SK-N-SH treated with all-trans-retinoic acid at 6 μM for 48 hours (cell line): ENCODE measurements at regions not wholly inside any gene's neighbourhood (a gene's known extent, or its start where the extent isn't known, plus 50 kb on each side); places are given as distances from the start of the nearest gene placed in this dataset.

Experiments
- ESRRG ChIP-seq: fragments of 250-450 bp; sonication (Bioruptor Pico); IDR thresholded peaks from 2 replicates; pipeline ENCODE4 v1.6.1; 2021; ENCODE audit warnings: mild to moderate bottlenecking
- RARB ChIP-seq: fragments of 250-450 bp; sonication (Bioruptor Pico); IDR thresholded peaks from 2 replicates; pipeline ENCODE4 v1.8.0; 2021; ENCODE audit warnings: mild to moderate bottlenecking, moderate library complexity
- SNAI2 ChIP-seq: fragments of 250-450 bp; sonication (Bioruptor Pico); IDR thresholded peaks from 2 replicates; pipeline ENCODE4 v1.5.0; 2020; ENCODE audit warnings: mild to moderate bottlenecking, moderate library complexity
- ZFP3 ChIP-seq: fragments of 250-450 bp; sonication (Bioruptor Pico); IDR thresholded peaks from 2 replicates; pipeline ENCODE4 v1.5.0; 2020; ENCODE audit warnings: mild to moderate bottlenecking, moderate library complexity
- ZNF70 ChIP-seq: fragments of 450-650 bp; formaldehyde crosslinking; IDR thresholded peaks from 2 replicates; pipeline ENCODE4 v1.5.0; 2020; ENCODE audit warnings: mild to moderate bottlenecking, moderate library complexity
- ZNF8 ChIP-seq: fragments of 450-650 bp; formaldehyde crosslinking; IDR thresholded peaks from 2 replicates; pipeline ENCODE4 v1.5.0; 2020; ENCODE audit warnings: mild to moderate bottlenecking, moderate library complexity
- TF ChIP-seq, protein P1 (sequence below): fragments of 250-450 bp; sonication (Bioruptor Pico); IDR thresholded peaks from 2 replicates; pipeline ENCODE4 v1.5.0; 2020; ENCODE audit warnings: mild to moderate bottlenecking, moderate library complexity

DNA sequence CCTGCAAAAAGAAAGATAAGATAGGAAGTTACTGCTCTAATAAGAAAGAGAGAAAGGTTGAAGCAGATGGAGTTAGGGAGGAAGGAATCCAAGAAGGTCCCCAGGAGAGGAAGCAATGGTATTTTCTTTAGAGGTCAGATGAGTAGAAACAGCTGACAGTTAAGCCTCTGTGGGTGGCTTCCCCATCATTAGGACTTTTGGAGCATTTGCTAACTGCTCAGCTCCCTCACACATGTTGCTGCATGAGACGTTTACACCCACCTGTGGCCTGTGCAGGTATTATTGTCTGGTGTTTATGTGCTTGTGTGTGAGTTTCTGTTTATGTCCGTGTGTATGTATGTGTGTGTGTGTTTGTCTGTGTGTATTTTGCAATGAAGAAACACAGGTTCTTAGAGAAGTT is 346.8 kb downstream of the RAB28 start:
- TF ChIP-seq ZNF8 (CRISPR knock-in tag) (no peak), RARB (CRISPR knock-in tag) (no peak), ZFP3 (no peak), ESRRG (CRISPR knock-in tag) (no peak), ZNF70 (no peak), SNAI2 (no peak)
- TF ChIP-seq, protein P1, sequence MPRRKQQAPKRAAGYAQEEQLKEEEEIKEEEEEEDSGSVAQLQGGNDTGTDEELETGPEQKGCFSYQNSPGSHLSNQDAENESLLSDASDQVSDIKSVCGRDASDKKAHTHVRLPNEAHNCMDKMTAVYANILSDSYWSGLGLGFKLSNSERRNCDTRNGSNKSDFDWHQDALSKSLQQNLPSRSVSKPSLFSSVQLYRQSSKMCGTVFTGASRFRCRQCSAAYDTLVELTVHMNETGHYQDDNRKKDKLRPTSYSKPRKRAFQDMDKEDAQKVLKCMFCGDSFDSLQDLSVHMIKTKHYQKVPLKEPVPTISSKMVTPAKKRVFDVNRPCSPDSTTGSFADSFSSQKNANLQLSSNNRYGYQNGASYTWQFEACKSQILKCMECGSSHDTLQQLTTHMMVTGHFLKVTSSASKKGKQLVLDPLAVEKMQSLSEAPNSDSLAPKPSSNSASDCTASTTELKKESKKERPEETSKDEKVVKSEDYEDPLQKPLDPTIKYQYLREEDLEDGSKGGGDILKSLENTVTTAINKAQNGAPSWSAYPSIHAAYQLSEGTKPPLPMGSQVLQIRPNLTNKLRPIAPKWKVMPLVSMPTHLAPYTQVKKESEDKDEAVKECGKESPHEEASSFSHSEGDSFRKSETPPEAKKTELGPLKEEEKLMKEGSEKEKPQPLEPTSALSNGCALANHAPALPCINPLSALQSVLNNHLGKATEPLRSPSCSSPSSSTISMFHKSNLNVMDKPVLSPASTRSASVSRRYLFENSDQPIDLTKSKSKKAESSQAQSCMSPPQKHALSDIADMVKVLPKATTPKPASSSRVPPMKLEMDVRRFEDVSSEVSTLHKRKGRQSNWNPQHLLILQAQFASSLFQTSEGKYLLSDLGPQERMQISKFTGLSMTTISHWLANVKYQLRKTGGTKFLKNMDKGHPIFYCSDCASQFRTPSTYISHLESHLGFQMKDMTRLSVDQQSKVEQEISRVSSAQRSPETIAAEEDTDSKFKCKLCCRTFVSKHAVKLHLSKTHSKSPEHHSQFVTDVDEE (CRISPR knock-in tag) = no peak
